HG03457 (cell line): ENCODE measurements at regions not wholly inside any gene's neighbourhood (a gene's known extent, or its start where the extent isn't known, plus 50 kb on each side); places are given as distances from the start of the nearest gene placed in this dataset.
"Not testable (repeated sequence)": the region's sequence is repeated elsewhere in the genome, so short reads cannot be mapped to it uniquely, and the experiment has no call there.

ENCODE experiments used
- ATAC-seq: cut with Tn5 transposase; IDR thresholded peaks from one replicate; pipeline ENCODE4 v1.9.1; 2021; ENCODE audit warnings: moderate number of reproducible peaks; ENCODE audit not compliant: unreplicated experiment

- ATAC-seq, result no peak
Measured at GRCh38 chr2:182634386-182634785, 81.7 kb upstream of the DNAJC10 start.

- ATAC-seq, result no peak
Measured at GRCh38 chr2:182636699-182637098, 79.4 kb upstream of the DNAJC10 start.

- ATAC-seq, result no peak
Measured at GRCh38 chr2:182638667-182639066, 77.4 kb upstream of the DNAJC10 start.

- ATAC-seq, result no peak
Measured at GRCh38 chr2:182639971-182640370, 76.1 kb upstream of the DNAJC10 start.

- ATAC-seq, result peak; percentile 98
Measured at GRCh38 chr2:182642328-182642727, 73.7 kb upstream of the DNAJC10 start.

- ATAC-seq, result no peak
Measured at GRCh38 chr2:182646763-182647498, 69.1 kb upstream of the DNAJC10 start.

- no peak for ATAC-seq
Measured at GRCh38 chr2:182647499-182647787, 68.6 kb upstream of the DNAJC10 start.

GRCh38 chr2:182649316-182649715 lies 66.7 kb upstream of the DNAJC10 start:
- no peak for ATAC-seq

- ATAC-seq, result no peak
Measured at GRCh38 chr2:182650704-182651103, 65.4 kb upstream of the DNAJC10 start.

- ATAC-seq, result no peak
Measured at GRCh38 chr2:182652326-182652725, 63.7 kb upstream of the DNAJC10 start.

- no peak for ATAC-seq
Measured at GRCh38 chr2:182655750-182656149, 60.3 kb upstream of the DNAJC10 start.

- ATAC-seq, result no peak
Measured at GRCh38 chr2:182664212-182664611, 51.8 kb upstream of the DNAJC10 start.

GRCh38 chr2:182665500-182665899 lies 50.6 kb upstream of the DNAJC10 start:
- ATAC-seq, result not testable (repeated sequence)
